ENCODE measurements at regions not wholly inside any gene's neighbourhood (a gene's known extent, or its start where the extent isn't known, plus 50 kb on each side); places are given as distances from the start of the nearest gene placed in this dataset.

GRCh38 chr4:54542540-54543041 is 115.2 kb upstream of the KIT start:
- TF ChIP-seq CTCF (IDR thresholded peaks at IDR 0.05) = no peak
- no peak for TF ChIP-seq POLR2A (IDR thresholded peaks at IDR 0.05)
